Gastroesophageal sphincter (tissue), 4 donors: ENCODE measurements at regions not wholly inside any gene's neighbourhood (a gene's known extent, or its start where the extent isn't known, plus 50 kb on each side); places are given as distances from the start of the nearest gene placed in this dataset.

Experiments used
- ATAC-seq: fragments of 150-250 bp; one replicate; pipeline ENCODE4 v1.9.1; 2016; ENCODE audit warnings: mild to moderate bottlenecking, moderate library complexity
- H3K27ac ChIP-seq, 4 donors: fragments of 200-600 bp; sonication (generic) in 3 of 4; 1 replicate in 3 of 4; 2 replicates in 1 of 4; pipeline ENCODE4 v1.5.1; 2016 to 2019
- H3K27me3 ChIP-seq: fragments of 200-600 bp; sonication (generic); one replicate; pipeline ENCODE4 v1.5.1; 2019
- H3K36me3 ChIP-seq, 2 donors: fragments of 200-600 bp; sonication (generic); one replicate each; pipeline ENCODE4 v1.5.1; 2019; ENCODE audit warnings: control low read depth in 1 of 2
- H3K4me1 ChIP-seq, 3 donors: fragments of 200-600 bp; sonication (generic); 1 replicate in 2 of 3; 2 replicates in 1 of 3; pipeline ENCODE4 v1.5.1; 2016 to 2019; ENCODE audit warnings: control low read depth in 2 of 3
- H3K4me3 ChIP-seq, 2 donors: fragments of 200-600 bp; sonication (generic); one replicate each; pipeline ENCODE4 v1.5.1; 2019; ENCODE audit warnings: mild to moderate bottlenecking in 1 of 2, moderate library complexity in 1 of 2
- H3K9me3 ChIP-seq, 3 donors: fragments of 200-600 bp; sonication (generic); one replicate each; pipeline ENCODE4 v1.5.1; 2017 to 2019; ENCODE audit warnings: control low read depth in 2 of 3
- EP300 ChIP-seq: sonication (generic); formaldehyde crosslinking; IDR thresholded peaks from one replicate; pipeline ENCODE4 v1.6.1; 2017; ENCODE audit warnings: antibody characterized with exemption, mild to moderate bottlenecking
- POLR2A ChIP-seq, 2 donors: fragments of 450-650 bp; IDR thresholded peaks; one replicate each; pipeline ENCODE4 v1.6.1; 2017; ENCODE audit warnings: antibody characterized with exemption in 2 of 2, mild to moderate bottlenecking in 2 of 2, moderate library complexity in 1 of 2
- POLR2AphosphoS5 ChIP-seq: sonication (generic); formaldehyde crosslinking; IDR thresholded peaks from one replicate; pipeline ENCODE4 v1.6.1; 2017; ENCODE audit warnings: antibody characterized with exemption
- WGBS, 2 donors: methylation state at CpG; one replicate each; pipeline ENCODE4 v1.1.5; 2018; ENCODE audit warnings: low coverage in 1 of 2; 5-methylcytosine and 5-hydroxymethylcytosine counted together
- TF ChIP-seq, protein P1 (sequence below), 4 experiments: fragments of 200-600 bp in 2 of 4; fragments of 450-650 bp in 2 of 4; sonication (generic) in 1 of 4; IDR thresholded peaks; one replicate each; pipeline ENCODE4 v1.5.1; 2017 to 2019; ENCODE audit warnings: antibody characterized with exemption in 4 of 4, mild to moderate bottlenecking in 2 of 4, moderate library complexity in 2 of 4

DNA sequence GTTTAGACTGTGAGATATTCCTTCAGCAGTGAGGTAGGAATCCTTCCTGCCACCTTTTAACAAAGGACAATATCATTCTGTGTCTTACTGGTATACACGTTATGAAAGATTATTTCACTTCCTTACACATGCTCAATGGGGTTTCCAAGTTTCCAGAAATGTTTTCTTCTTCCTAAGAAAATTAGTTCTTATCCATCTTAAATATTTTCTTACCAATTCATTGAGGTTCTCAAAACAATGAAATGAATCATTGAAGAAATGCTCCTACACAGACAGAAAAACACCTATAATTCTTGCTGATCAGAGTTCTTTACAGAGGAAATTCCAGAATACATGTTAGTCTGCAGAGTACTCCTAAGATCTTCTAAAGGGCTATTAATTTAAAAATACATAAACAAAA, 51.4 kb upstream of the SEC61G start:
- WGBS, 2 donors = 46 to 55% methylated on average over 1 of the region's 1 CpG
- Histone ChIP-seq H3K27me3 (no peaks in the 10 kb centered on the region), H3K9me3 (no peaks in the 10 kb centered on the region), H3K36me3 (no peaks in the 10 kb centered on the region), H3K27ac (peak overlapping the region in 1 of 4 donors; percentile 78), H3K4me3 (no peak overlapping the region), H3K4me1 (peaks cover 9 to 51% (median 10%) of the 10 kb centered on the region in 3 donors)
- TF ChIP-seq, protein P1, sequence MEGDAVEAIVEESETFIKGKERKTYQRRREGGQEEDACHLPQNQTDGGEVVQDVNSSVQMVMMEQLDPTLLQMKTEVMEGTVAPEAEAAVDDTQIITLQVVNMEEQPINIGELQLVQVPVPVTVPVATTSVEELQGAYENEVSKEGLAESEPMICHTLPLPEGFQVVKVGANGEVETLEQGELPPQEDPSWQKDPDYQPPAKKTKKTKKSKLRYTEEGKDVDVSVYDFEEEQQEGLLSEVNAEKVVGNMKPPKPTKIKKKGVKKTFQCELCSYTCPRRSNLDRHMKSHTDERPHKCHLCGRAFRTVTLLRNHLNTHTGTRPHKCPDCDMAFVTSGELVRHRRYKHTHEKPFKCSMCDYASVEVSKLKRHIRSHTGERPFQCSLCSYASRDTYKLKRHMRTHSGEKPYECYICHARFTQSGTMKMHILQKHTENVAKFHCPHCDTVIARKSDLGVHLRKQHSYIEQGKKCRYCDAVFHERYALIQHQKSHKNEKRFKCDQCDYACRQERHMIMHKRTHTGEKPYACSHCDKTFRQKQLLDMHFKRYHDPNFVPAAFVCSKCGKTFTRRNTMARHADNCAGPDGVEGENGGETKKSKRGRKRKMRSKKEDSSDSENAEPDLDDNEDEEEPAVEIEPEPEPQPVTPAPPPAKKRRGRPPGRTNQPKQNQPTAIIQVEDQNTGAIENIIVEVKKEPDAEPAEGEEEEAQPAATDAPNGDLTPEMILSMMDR (IDR thresholded peaks at IDR 0.05) = no peak
- TF ChIP-seq POLR2A (IDR thresholded peaks at IDR 0.05) (no peak), EP300 (no peak), POLR2AphosphoS5 (no peak)
- ATAC-seq = no peak

DNA sequence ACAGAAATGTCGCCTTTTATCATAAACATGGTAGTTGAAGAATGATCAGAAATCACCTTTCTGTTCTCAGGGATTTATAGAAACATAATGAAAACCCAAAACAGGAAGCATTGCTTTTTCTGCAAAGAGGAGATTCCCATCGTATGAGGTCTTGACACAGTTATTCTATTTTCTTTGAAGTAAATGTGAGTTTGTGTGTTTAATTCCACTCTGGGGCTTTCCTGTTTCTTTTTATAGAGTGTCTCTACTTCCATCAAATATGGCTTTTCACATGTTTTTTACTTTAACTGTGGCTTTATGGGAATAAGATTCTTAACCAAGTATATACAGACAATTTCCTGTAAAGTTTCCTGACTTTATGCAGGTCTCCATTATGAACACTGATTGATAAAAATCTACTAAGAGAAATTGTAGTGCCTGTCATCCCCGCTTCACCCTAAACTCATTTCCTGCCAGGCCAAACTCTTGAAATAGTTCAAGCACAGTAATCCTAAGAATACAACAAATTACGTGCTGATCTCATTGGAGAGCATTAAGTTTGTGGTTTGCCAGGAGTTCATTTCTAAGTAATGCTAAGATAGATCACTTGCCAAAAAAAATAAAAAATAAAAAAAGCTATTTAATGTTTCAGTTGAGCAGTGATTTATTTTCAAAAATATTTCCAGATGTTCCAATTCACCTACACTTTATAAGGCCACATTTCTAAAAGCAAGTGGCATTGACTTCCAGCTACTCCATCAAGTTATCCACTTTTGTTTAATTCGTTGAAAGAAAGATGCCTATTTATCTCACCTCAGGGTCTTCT, 52.2 kb upstream of the SEC61G start:
- TF ChIP-seq POLR2AphosphoS5 = no peak
- TF ChIP-seq, protein P1 (IDR thresholded peaks at IDR 0.05) = no peak
- no peak for TF ChIP-seq EP300
- TF ChIP-seq POLR2A (IDR thresholded peaks at IDR 0.05) = no peak
- H3K27me3 ChIP-seq = no peaks in the 10 kb centered on the region
- H3K4me3 ChIP-seq = no peak overlapping the region
- H3K9me3 ChIP-seq = no peaks in the 10 kb centered on the region
- peaks cover 9 to 51% (median 10%) of the 10 kb centered on the region in 3 donors for H3K4me1 ChIP-seq
- ATAC-seq = no peak
- peak overlapping the region; percentile 72 to 79 (median 77) for H3K27ac ChIP-seq
- 28% methylated on average over 5 of the region's 5 CpGs for WGBS, 2 donors
- H3K36me3 ChIP-seq = no peaks in the 10 kb centered on the region

DNA sequence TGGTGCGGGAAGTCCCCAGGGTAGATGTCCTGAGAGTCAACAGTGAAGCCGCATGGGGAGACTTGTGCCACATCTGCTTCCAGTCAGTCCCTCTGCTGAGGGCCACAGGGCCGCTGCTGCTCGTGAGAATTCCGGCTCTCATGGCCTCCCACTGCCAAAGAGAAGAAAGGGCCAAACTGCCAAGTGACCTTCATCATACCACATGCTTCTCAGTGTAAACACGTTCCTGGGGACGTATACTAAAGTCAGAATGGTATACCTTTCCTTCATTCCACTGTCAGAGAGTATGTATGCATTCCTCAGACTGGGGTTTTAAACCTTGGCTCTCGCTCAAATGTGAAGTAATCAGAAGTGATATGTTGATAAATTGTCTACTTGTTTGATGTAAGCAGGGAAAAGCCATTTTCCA, 52.8 kb upstream of the SEC61G start:
- Histone ChIP-seq H3K27me3 (no peaks in the 10 kb centered on the region), H3K27ac (peak overlapping the region; percentile 72 to 79 (median 77)), H3K4me3 (no peak overlapping the region), H3K4me1 (peaks cover 9 to 51% (median 10%) of the 10 kb centered on the region in 3 donors), H3K9me3 (no peaks in the 10 kb centered on the region), H3K36me3 (no peaks in the 10 kb centered on the region)
- ATAC-seq = peak; percentile 31
- WGBS, 2 donors = 11 to 18% methylated on average over 3 to 7 of the region's 8 CpGs
- TF ChIP-seq, protein P1 (IDR thresholded peaks at IDR 0.05) = no peak
- TF ChIP-seq POLR2A (IDR thresholded peaks at IDR 0.05) (no peak), POLR2AphosphoS5 (peak; percentile 42), EP300 (no peak)

- no peaks in the 10 kb centered on the region for H3K27me3 ChIP-seq
- 54 to 79% methylated on average over 4 of the region's 4 CpGs for WGBS, 2 donors
- peaks cover 9 to 51% (median 10%) of the 10 kb centered on the region in 3 donors for H3K4me1 ChIP-seq
- TF ChIP-seq, protein P1 (IDR thresholded peaks at IDR 0.05) = no peak
- TF ChIP-seq POLR2AphosphoS5 (no peak), POLR2A (IDR thresholded peaks at IDR 0.05) (no peak), EP300 (no peak)
- H3K36me3 ChIP-seq = no peaks in the 10 kb centered on the region
- peak overlapping the region in 3 of 4 donors; percentile 21 to 79 (median 78) for H3K27ac ChIP-seq
- ATAC-seq = no peak
- no peaks in the 10 kb centered on the region for H3K9me3 ChIP-seq
- H3K4me3 ChIP-seq = no peak overlapping the region
These were observed 53.8 kb upstream of the SEC61G start for GRCh38 chr7:54812756-54813322.

- no peaks in the 10 kb centered on the region for H3K27me3 ChIP-seq
- 0 to 31% methylated on average over 1 to 6 of the region's 6 CpGs for WGBS, 2 donors
- no peaks in the 10 kb centered on the region for H3K9me3 ChIP-seq
- peaks cover 9 to 51% (median 10%) of the 10 kb centered on the region in 3 donors for H3K4me1 ChIP-seq
- H3K27ac ChIP-seq = peak overlapping the region in 3 of 4 donors; percentile 29 to 78 (median 53)
- H3K36me3 ChIP-seq = no peaks in the 10 kb centered on the region
- peak; percentile 54 for ATAC-seq
- TF ChIP-seq EP300 (no peak), POLR2AphosphoS5 (no peak), POLR2A (IDR thresholded peaks at IDR 0.05) (no peak)
- TF ChIP-seq, protein P1 (IDR thresholded peaks at IDR 0.05) = no peak
- H3K4me3 ChIP-seq = no peak overlapping the region
These were observed 54.4 kb upstream of the SEC61G start for GRCh38 chr7:54813398-54813797.
